ENCODE measurements at regions not wholly inside any gene's neighbourhood (a gene's known extent, or its start where the extent isn't known, plus 50 kb on each side); places are given as distances from the start of the nearest gene placed in this dataset.

DNA sequence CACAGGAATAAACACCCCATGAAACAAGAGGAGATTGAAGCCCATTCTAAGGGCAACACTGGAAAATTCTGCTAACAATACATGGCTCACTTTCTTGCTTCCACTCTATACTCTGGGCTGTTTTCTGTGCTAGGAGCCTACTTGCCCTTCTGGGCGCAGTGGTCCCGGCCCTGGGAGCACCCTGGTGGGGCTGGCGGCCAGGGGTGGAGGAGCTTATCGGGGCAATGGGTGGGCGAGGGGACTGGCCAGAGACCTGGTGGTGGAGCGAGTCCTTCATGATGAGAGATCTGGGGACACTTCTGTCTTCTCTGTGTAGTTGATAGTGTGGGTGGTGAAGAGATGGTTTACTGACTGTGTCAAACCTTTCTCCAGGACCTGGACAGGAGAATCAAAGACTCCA is 1128.5 kb downstream of the TBL1XR1 start:
- H3K4me1 ChIP-seq (ENCODE audit: low read depth, poor library complexity, severe bottlenecking) = no peaks in the 10 kb centered on the region
- H3K27ac ChIP-seq = no peak overlapping the region
- H4K20me1 ChIP-seq (ENCODE audit: insufficient read depth) = no peaks in the 10 kb centered on the region
- H3K4me2 ChIP-seq = no peak overlapping the region
- H2AFZ ChIP-seq (ENCODE audit: low read depth) = no peak overlapping the region
- H3K9ac ChIP-seq = no peak overlapping the region
- TF ChIP-seq, protein P1, sequence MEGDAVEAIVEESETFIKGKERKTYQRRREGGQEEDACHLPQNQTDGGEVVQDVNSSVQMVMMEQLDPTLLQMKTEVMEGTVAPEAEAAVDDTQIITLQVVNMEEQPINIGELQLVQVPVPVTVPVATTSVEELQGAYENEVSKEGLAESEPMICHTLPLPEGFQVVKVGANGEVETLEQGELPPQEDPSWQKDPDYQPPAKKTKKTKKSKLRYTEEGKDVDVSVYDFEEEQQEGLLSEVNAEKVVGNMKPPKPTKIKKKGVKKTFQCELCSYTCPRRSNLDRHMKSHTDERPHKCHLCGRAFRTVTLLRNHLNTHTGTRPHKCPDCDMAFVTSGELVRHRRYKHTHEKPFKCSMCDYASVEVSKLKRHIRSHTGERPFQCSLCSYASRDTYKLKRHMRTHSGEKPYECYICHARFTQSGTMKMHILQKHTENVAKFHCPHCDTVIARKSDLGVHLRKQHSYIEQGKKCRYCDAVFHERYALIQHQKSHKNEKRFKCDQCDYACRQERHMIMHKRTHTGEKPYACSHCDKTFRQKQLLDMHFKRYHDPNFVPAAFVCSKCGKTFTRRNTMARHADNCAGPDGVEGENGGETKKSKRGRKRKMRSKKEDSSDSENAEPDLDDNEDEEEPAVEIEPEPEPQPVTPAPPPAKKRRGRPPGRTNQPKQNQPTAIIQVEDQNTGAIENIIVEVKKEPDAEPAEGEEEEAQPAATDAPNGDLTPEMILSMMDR (conservative IDR thresholded peaks at IDR 0.05; ENCODE audit: low read depth, low read length) = no peak
- H3K79me2 ChIP-seq (ENCODE audit: insufficient read depth, low read depth) = no peaks in the 10 kb centered on the region
- H3K4me3 ChIP-seq (IDR thresholded peaks at IDR 0.05; ENCODE audit: insufficient read depth, low read depth, low read length) = no peak overlapping the region
- H3K27me3 ChIP-seq (ENCODE audit: insufficient read depth, low read depth) = no peaks in the 10 kb centered on the region
- H3K36me3 ChIP-seq (ENCODE audit: insufficient read depth) = no peaks in the 10 kb centered on the region

DNA sequence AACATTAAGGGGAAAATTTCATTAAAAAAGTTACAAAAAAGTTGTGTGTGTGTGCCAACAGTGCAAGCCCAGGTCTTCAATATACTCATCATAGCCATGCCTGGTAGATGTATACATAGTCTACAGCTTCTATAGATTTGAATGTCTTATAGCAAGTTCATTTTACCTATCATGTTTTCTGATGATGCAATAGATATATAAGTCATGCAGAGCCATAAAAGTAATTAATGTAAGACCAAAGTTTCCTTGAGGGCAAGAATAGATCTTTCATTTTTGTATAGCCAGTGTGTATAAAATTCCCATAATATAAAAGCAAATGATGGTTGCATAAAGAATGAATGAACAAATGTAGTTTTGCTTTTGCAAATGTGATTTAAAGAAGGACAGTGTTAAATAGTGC is 1138.4 kb downstream of the TBL1XR1 start:
- H4K20me1 ChIP-seq (ENCODE audit: insufficient read depth) = no peaks in the 10 kb centered on the region
- H3K79me2 ChIP-seq (ENCODE audit: insufficient read depth, low read depth) = no peaks in the 10 kb centered on the region
- no peak overlapping the region for H3K4me2 ChIP-seq
- H3K27me3 ChIP-seq (ENCODE audit: insufficient read depth, low read depth) = no peaks in the 10 kb centered on the region
- no peak overlapping the region for H2AFZ ChIP-seq (ENCODE audit: low read depth)
- H3K27ac ChIP-seq = no peak overlapping the region
- no peak overlapping the region for H3K4me3 ChIP-seq (IDR thresholded peaks at IDR 0.05; ENCODE audit: insufficient read depth, low read depth, low read length)
- TF ChIP-seq, protein P1 (conservative IDR thresholded peaks at IDR 0.05; ENCODE audit: low read depth, low read length) = no peak
- no peaks in the 10 kb centered on the region for H3K36me3 ChIP-seq (ENCODE audit: insufficient read depth)
- no peak overlapping the region for H3K9ac ChIP-seq
- no peaks in the 10 kb centered on the region for H3K4me1 ChIP-seq (ENCODE audit: low read depth, poor library complexity, severe bottlenecking)

DNA sequence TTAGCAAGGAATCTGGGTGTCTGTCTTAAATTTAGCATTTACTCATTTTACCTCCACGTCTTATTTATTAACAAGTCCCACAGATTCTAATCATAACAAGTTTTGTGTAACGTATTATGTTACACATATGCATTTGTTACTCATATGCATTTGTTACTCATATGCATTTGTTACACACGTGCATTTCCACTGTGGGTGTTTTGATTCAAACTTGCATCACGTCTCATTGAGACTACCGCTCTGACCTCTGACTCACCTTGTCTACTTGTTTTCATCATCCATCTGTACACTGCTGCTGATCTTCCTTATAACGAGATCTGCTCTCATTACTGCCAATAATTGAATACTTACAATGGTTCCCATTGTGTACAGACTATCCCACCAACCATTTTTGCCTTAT is 1141.4 kb downstream of the TBL1XR1 start:
- no peak overlapping the region for H3K4me3 ChIP-seq (IDR thresholded peaks at IDR 0.05; ENCODE audit: insufficient read depth, low read depth, low read length)

DNA sequence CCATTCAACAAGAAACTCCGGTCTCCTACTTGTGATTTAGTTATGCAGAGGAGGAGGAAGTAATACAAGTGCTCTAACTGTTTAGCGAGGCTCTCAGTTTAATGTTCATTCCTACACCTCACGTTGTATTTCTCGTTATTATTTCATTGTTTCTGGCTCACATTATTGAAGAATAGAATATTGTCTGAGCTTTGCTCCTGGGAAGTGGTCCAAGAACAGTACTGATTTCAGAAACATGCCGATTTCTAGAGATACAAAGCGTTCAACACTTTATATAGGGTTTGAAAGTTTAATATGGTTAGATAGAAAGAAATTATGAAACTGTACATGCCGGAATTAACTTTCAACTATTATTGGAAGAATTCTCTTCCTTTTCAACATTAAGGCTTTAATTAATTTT is 1145.5 kb downstream of the TBL1XR1 start:
- no peak overlapping the region for H3K4me3 ChIP-seq (IDR thresholded peaks at IDR 0.05; ENCODE audit: insufficient read depth, low read depth, low read length)
- H3K36me3 ChIP-seq (ENCODE audit: insufficient read depth) = no peaks in the 10 kb centered on the region
- no peak overlapping the region for H3K27ac ChIP-seq
- no peaks in the 10 kb centered on the region for H3K27me3 ChIP-seq (ENCODE audit: insufficient read depth, low read depth)
- H3K4me1 ChIP-seq (ENCODE audit: low read depth, poor library complexity, severe bottlenecking) = no peaks in the 10 kb centered on the region
- no peak overlapping the region for H3K9ac ChIP-seq
- TF ChIP-seq, protein P1 (conservative IDR thresholded peaks at IDR 0.05; ENCODE audit: low read depth, low read length) = no peak
- H3K4me2 ChIP-seq = no peak overlapping the region
- H3K79me2 ChIP-seq (ENCODE audit: insufficient read depth, low read depth) = no peaks in the 10 kb centered on the region
- H4K20me1 ChIP-seq (ENCODE audit: insufficient read depth) = no peaks in the 10 kb centered on the region
- no peak overlapping the region for H2AFZ ChIP-seq (ENCODE audit: low read depth)

More for the DNA sequence above, 1141.4 kb downstream of the TBL1XR1 start:
- Histone ChIP-seq H3K79me2 (ENCODE audit: insufficient read depth, low read depth) (no peaks in the 10 kb centered on the region), H3K27me3 (ENCODE audit: insufficient read depth, low read depth) (no peaks in the 10 kb centered on the region), H2AFZ (ENCODE audit: low read depth) (no peak overlapping the region), H3K36me3 (ENCODE audit: insufficient read depth) (no peaks in the 10 kb centered on the region), H3K27ac (no peak overlapping the region), H3K4me2 (no peak overlapping the region), H3K9ac (no peak overlapping the region), H3K4me1 (ENCODE audit: low read depth, poor library complexity, severe bottlenecking) (no peaks in the 10 kb centered on the region), H4K20me1 (ENCODE audit: insufficient read depth) (no peaks in the 10 kb centered on the region)
- TF ChIP-seq, protein P1 (conservative IDR thresholded peaks at IDR 0.05; ENCODE audit: low read depth, low read length) = no peak

Data from KMS-11 (cell line).